Esophagus squamous epithelium (tissue), 5 donors: ENCODE measurements at regions not wholly inside any gene's neighbourhood (a gene's known extent, or its start where the extent isn't known, plus 50 kb on each side); places are given as distances from the start of the nearest gene placed in this dataset.

Experiments used
- DNase-seq: peaks from one replicate; lab custom pipeline; 2025; lab: John Stamatoyannopoulos, UW
- H3K27ac ChIP-seq, 4 donors: fragments of 200-600 bp; sonication (generic); one replicate each; pipeline ENCODE4 v1.5.1; 2016 to 2019; ENCODE audit warnings: mild to moderate bottlenecking in 1 of 4
- H3K27me3 ChIP-seq, 4 donors: fragments of 200-600 bp; sonication (generic); 1 replicate in 3 of 4; 2 replicates in 1 of 4; pipeline versions ENCODE4 v1.5.1 to v1.6.0; 2017 to 2021; ENCODE audit warnings: antibody characterized with exemption in 1 of 4
- H3K36me3 ChIP-seq, 3 donors: fragments of 200-600 bp; sonication (generic); one replicate each; pipeline ENCODE4 v1.5.1; 2016 to 2019
- H3K4me1 ChIP-seq, 3 donors: fragments of 200-600 bp; sonication (generic); one replicate each; pipeline ENCODE4 v1.5.1; 2017 to 2019
- H3K4me3 ChIP-seq, 4 donors: fragments of 200-600 bp; sonication (generic); 1 replicate in 3 of 4; 2 replicates in 1 of 4; pipeline ENCODE4 v1.5.1; 2016 to 2019; ENCODE audit warnings: mild to moderate bottlenecking in 2 of 4, moderate library complexity in 1 of 4
- H3K9me3 ChIP-seq, 3 donors: fragments of 200-600 bp; sonication (generic); one replicate each; pipeline ENCODE4 v1.5.1; 2016 to 2019
- POLR2A ChIP-seq, 4 donors: fragments of 450-650 bp; IDR thresholded peaks; one replicate each; pipeline ENCODE4 v1.6.1; 2017; ENCODE audit warnings: antibody characterized with exemption in 4 of 4, mild to moderate bottlenecking in 4 of 4, moderate library complexity in 3 of 4
- WGBS, 2 donors: methylation state at CpG; one replicate each; pipeline ENCODE4 v1.1.5; 2018; 5-methylcytosine and 5-hydroxymethylcytosine counted together
- intact Hi-C: fragments of 100-400 bp; cut with DNase I; formaldehyde crosslinking; loops from one replicate; pipeline ENCODE4 v1.15.0; 2022
- TF ChIP-seq, protein P1 (sequence below), 6 experiments: fragments of 450-650 bp in 4 of 6; fragments of 200-600 bp in 2 of 6; sonication (generic) in 2 of 6; IDR thresholded peaks; one replicate each; pipeline ENCODE4 v1.5.1; 2016 to 2019; ENCODE audit warnings: antibody characterized with exemption in 6 of 6, mild to moderate bottlenecking in 4 of 6, moderate library complexity in 4 of 6
- donor health status: DM: yes; HTN: yes; CAD: no.

DNA sequence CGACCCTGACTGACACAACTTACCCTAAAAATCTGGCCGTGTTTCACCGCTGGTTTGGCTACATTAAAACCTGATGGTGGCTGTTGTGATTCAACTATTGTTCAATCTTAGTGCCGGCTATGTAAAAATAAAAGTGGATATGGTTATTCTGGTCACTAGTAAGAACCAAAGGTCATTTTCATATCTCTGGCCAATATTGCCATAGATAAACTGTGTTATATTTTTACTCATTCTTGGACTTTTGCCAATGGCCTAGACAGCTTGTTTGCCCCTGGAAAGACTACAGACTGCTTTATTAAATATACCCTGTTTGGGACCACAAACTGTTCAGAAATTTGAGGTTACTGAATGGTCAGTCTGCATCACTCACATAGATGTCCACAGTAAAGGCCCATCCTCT is 258.5 kb upstream of the KLHL1 start:
- no peaks in the 10 kb centered on the region for H3K27me3 ChIP-seq
- no peak for DNase-seq
- H3K36me3 ChIP-seq: no peaks in the 10 kb centered on the region
- H3K9me3 ChIP-seq: no peaks in the 10 kb centered on the region
- no peak overlapping the region for H3K27ac ChIP-seq
- no peak overlapping the region for H3K4me3 ChIP-seq
- intact Hi-C loops: no loop called here
- TF ChIP-seq, protein P1, sequence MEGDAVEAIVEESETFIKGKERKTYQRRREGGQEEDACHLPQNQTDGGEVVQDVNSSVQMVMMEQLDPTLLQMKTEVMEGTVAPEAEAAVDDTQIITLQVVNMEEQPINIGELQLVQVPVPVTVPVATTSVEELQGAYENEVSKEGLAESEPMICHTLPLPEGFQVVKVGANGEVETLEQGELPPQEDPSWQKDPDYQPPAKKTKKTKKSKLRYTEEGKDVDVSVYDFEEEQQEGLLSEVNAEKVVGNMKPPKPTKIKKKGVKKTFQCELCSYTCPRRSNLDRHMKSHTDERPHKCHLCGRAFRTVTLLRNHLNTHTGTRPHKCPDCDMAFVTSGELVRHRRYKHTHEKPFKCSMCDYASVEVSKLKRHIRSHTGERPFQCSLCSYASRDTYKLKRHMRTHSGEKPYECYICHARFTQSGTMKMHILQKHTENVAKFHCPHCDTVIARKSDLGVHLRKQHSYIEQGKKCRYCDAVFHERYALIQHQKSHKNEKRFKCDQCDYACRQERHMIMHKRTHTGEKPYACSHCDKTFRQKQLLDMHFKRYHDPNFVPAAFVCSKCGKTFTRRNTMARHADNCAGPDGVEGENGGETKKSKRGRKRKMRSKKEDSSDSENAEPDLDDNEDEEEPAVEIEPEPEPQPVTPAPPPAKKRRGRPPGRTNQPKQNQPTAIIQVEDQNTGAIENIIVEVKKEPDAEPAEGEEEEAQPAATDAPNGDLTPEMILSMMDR (IDR thresholded peaks at IDR 0.05): no peak
- no peak for TF ChIP-seq POLR2A (IDR thresholded peaks at IDR 0.05)
- WGBS, 2 donors: 73 to 79% methylated on average over 4 of the region's 4 CpGs
- no peaks in the 10 kb centered on the region for H3K4me1 ChIP-seq

DNA sequence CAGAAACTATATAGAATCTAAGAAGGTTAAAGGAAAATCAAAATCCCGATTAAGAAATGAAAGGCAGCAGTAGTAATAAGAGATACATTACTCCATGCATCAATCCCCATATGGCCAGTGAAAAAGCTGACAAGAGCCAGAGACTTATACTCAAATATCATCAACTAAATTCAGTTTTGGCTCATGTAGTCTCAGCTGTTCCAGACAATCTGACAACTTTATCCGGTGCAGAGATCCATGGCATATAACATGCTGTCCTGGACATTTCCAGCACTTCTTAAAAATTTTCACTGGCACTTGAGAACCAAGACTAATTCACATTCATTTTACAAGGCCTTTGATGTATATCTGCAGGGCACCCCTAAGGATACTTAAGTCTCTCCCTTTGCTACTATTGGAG is 255.7 kb upstream of the KLHL1 start:
- H3K4me1 ChIP-seq: no peaks in the 10 kb centered on the region
- TF ChIP-seq, protein P1 (IDR thresholded peaks at IDR 0.05): no peak
- no peak for TF ChIP-seq POLR2A (IDR thresholded peaks at IDR 0.05)
- no peaks in the 10 kb centered on the region for H3K9me3 ChIP-seq
- 68 to 73% methylated on average over 2 of the region's 2 CpGs for WGBS, 2 donors
- H3K27ac ChIP-seq: no peak overlapping the region
- no peak overlapping the region for H3K4me3 ChIP-seq
- intact Hi-C loops: no loop called here
- H3K36me3 ChIP-seq: no peaks in the 10 kb centered on the region
- no peaks in the 10 kb centered on the region for H3K27me3 ChIP-seq
- no peak for DNase-seq

DNA sequence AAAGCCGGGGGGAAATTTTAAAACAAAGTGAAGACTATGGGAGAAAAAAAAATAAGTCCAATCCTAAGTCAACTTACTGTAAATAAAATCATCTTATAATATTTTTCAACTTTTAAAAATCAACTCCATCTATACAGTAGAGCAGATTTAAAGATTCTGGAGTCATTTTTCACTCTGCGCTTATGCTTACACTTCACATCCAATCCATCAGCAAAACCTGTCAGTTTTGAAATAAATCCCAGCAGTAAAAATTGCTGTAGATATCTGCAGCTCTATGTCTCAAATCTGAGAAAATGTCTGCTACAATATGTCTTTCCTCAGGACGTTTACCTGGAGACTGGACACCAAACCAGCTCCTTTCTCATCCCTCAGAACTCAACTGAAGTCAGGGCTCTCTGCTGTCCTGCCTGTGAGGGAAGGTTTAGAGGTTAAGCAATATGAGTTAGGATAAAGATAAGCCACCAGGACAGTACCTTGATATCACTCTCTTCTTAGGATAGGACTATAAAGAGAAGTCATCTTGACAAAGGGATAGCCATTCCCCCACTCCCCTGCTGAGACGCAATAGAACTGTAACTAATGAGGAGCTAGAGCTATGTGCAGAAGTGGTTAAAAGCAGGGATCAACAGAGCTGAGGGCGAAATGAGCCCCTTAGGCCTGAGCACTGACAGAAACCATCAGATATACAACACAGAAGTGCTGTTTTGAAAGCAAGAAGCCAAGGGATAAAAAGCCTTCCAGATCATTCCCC is 254.7 kb upstream of the KLHL1 start:
- 61 to 68% methylated on average over 5 of the region's 5 CpGs for WGBS, 2 donors
- no peak for TF ChIP-seq POLR2A (IDR thresholded peaks at IDR 0.05)
- TF ChIP-seq, protein P1 (IDR thresholded peaks at IDR 0.05): no peak
- H3K4me1 ChIP-seq: no peaks in the 10 kb centered on the region
- no peak for DNase-seq
- intact Hi-C loops: no loop called here
- no peaks in the 10 kb centered on the region for H3K9me3 ChIP-seq
- no peaks in the 10 kb centered on the region for H3K36me3 ChIP-seq
- H3K27me3 ChIP-seq: no peaks in the 10 kb centered on the region
- no peak overlapping the region for H3K27ac ChIP-seq
- H3K4me3 ChIP-seq: no peak overlapping the region

DNA sequence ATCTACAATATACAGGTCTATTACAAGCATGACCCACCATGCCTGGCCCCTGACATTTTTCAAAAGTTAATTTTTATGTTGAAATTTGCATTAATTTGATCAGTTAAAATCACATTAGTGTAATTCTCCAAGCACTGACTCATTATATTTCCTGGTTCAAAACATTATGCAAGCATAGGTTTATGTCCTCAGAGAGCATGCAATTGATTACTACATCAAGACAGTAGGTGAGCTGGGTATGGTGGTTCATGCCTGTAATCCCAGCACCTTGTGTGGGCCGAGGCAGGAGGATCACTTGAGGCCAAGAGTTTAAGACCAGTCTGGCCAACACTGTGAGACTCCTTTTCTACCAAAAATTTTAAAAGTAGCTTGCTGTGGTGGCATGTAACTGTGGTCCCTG is 248.8 kb upstream of the KLHL1 start:
- intact Hi-C loops: no loop called here
- no peaks in the 10 kb centered on the region for H3K9me3 ChIP-seq
- no peaks in the 10 kb centered on the region for H3K27me3 ChIP-seq
- TF ChIP-seq, protein P1 (IDR thresholded peaks at IDR 0.05): no peak
- no peak for TF ChIP-seq POLR2A (IDR thresholded peaks at IDR 0.05)
- H3K36me3 ChIP-seq: no peaks in the 10 kb centered on the region
- H3K4me1 ChIP-seq: no peaks in the 10 kb centered on the region
- no peak overlapping the region for H3K27ac ChIP-seq
- no peak for DNase-seq
- 57 to 67% methylated on average over 1 of the region's 1 CpG for WGBS, 2 donors
- no peak overlapping the region for H3K4me3 ChIP-seq

DNA sequence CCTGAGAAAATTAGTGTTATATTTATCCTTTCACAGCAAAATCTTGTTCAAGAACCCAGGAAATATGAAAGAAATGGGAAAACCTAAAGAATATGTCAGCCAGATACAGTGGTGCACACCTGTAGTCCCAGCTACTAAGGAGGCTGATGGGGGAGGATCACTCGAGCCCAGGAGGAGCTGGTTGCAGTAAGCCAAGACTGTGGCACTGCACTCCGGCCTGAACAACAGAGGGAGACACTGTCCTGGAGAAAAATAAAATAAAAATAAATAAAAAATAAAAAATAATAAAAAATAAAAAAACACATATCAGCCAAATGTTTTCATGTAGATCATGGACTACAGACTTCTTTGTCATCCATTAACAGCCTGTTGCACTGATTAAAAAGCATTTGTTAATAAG is 244.8 kb upstream of the KLHL1 start:
- H3K4me3 ChIP-seq: no peak overlapping the region
- H3K27me3 ChIP-seq: no peaks in the 10 kb centered on the region
- H3K27ac ChIP-seq: no peak overlapping the region
- no peak for DNase-seq
- TF ChIP-seq, protein P1 (IDR thresholded peaks at IDR 0.05): no peak
- TF ChIP-seq POLR2A (IDR thresholded peaks at IDR 0.05): no peak
- WGBS, 2 donors: 28 to 34% methylated on average over 2 of the region's 2 CpGs
- H3K36me3 ChIP-seq: no peaks in the 10 kb centered on the region
- no peaks in the 10 kb centered on the region for H3K4me1 ChIP-seq
- H3K9me3 ChIP-seq: no peaks in the 10 kb centered on the region
- intact Hi-C loops: no loop called here
